ENCODE measurements at regions not wholly inside any gene's neighbourhood (a gene's known extent, or its start where the extent isn't known, plus 50 kb on each side); places are given as distances from the start of the nearest gene placed in this dataset.

- H3K4me1 Mint-ChIP-seq (ENCODE audit: unreplicated experiment) = no peaks in the 10 kb centered on the region
- H3K4me3 Mint-ChIP-seq = no peak overlapping the region
- H3K27ac Mint-ChIP-seq = no peak overlapping the region
- H3K27me3 Mint-ChIP-seq = peaks cover 17% of the 10 kb centered on the region
- no peak for TF ChIP-seq CTCF (conservative IDR thresholded peaks at IDR 0.05)
- H3K9me3 Mint-ChIP-seq = peaks cover 8% of the 10 kb centered on the region
- no peaks in the 10 kb centered on the region for H3K36me3 Mint-ChIP-seq
- DNase-seq (ENCODE audit: extremely low spot score, unreplicated experiment) = no peak
Observed at GRCh38 chr20:24245094-24245493, 224.3 kb upstream of the SYNDIG1 start.

GRCh38 chr20:24242763-24243162 is 226.7 kb upstream of the SYNDIG1 start:
- H3K4me3 Mint-ChIP-seq = no peak overlapping the region
- peaks cover 8% of the 10 kb centered on the region for H3K9me3 Mint-ChIP-seq
- TF ChIP-seq CTCF (conservative IDR thresholded peaks at IDR 0.05) = no peak
- H3K36me3 Mint-ChIP-seq = no peaks in the 10 kb centered on the region
- H3K27me3 Mint-ChIP-seq = peaks cover 13% of the 10 kb centered on the region
- no peak for DNase-seq (ENCODE audit: extremely low spot score, unreplicated experiment)
- no peaks in the 10 kb centered on the region for H3K4me1 Mint-ChIP-seq (ENCODE audit: unreplicated experiment)
- H3K27ac Mint-ChIP-seq = no peak overlapping the region

- TF ChIP-seq CTCF (conservative IDR thresholded peaks at IDR 0.05) = no peak
- H3K27ac Mint-ChIP-seq = no peak overlapping the region
- no peak overlapping the region for H3K4me3 Mint-ChIP-seq
- H3K36me3 Mint-ChIP-seq = no peaks in the 10 kb centered on the region
- peaks cover 4% of the 10 kb centered on the region for H3K9me3 Mint-ChIP-seq
- no peak for DNase-seq (ENCODE audit: extremely low spot score, unreplicated experiment)
- H3K27me3 Mint-ChIP-seq = peaks cover 15% of the 10 kb centered on the region
- H3K4me1 Mint-ChIP-seq (ENCODE audit: unreplicated experiment) = peaks cover 4% of the 10 kb centered on the region
Observed at GRCh38 chr20:24241466-24241865, 228.0 kb upstream of the SYNDIG1 start.

GRCh38 chr20:24236963-24237362 is 232.5 kb upstream of the SYNDIG1 start:
- H3K27me3 Mint-ChIP-seq = peaks cover 8% of the 10 kb centered on the region
- H3K9me3 Mint-ChIP-seq = no peaks in the 10 kb centered on the region
- no peak for TF ChIP-seq CTCF (conservative IDR thresholded peaks at IDR 0.05)
- no peak for DNase-seq (ENCODE audit: extremely low spot score, unreplicated experiment)
- H3K36me3 Mint-ChIP-seq = no peaks in the 10 kb centered on the region
- peaks cover 19% of the 10 kb centered on the region for H3K4me1 Mint-ChIP-seq (ENCODE audit: unreplicated experiment)
- no peak overlapping the region for H3K27ac Mint-ChIP-seq
- H3K4me3 Mint-ChIP-seq = no peak overlapping the region

- Mint-ChIP-seq H3K4me3 (peak overlapping the region; percentile 6), H3K27me3 (peaks cover 8% of the 10 kb centered on the region), H3K27ac (peak overlapping the region; percentile 19), H3K9me3 (no peaks in the 10 kb centered on the region), H3K4me1 (ENCODE audit: unreplicated experiment) (peaks cover 19% of the 10 kb centered on the region), H3K36me3 (no peaks in the 10 kb centered on the region)
- no peak for DNase-seq (ENCODE audit: extremely low spot score, unreplicated experiment)
- no peak for TF ChIP-seq CTCF (conservative IDR thresholded peaks at IDR 0.05)
Observed at GRCh38 chr20:24236201-24236600, 233.2 kb upstream of the SYNDIG1 start.
